Type B pancreatic cell (in vitro differentiated cells): ENCODE measurements at regions not wholly inside any gene's neighbourhood (a gene's known extent, or its start where the extent isn't known, plus 50 kb on each side); places are given as distances from the start of the nearest gene placed in this dataset.

ENCODE experiments used
- DNase-seq: peaks from one replicate; pipeline ENCODE4 v3.0.0; 2021; ENCODE audit warnings: mixed read lengths; ENCODE audit not compliant: unreplicated experiment; ENCODE audit errors: extremely low spot score
- H3K27ac Mint-ChIP-seq: 2 replicates; pipeline ENCODE4 v1.8.0; 2021; ENCODE audit warnings: mild to moderate bottlenecking, mixed read lengths
- H3K27me3 Mint-ChIP-seq: 2 replicates; pipeline ENCODE4 v1.8.0; 2021; ENCODE audit warnings: mixed read lengths
- H3K36me3 Mint-ChIP-seq: 2 replicates; pipeline ENCODE4 v1.8.0; 2021; ENCODE audit warnings: mixed read lengths
- H3K4me1 Mint-ChIP-seq: one replicate; pipeline ENCODE4 v1.8.0; 2021; ENCODE audit warnings: mixed read lengths; ENCODE audit not compliant: unreplicated experiment
- H3K4me3 Mint-ChIP-seq: 2 replicates; pipeline ENCODE4 v1.8.0; 2021; ENCODE audit warnings: mild to moderate bottlenecking, mixed read lengths
- H3K9me3 Mint-ChIP-seq: 2 replicates; pipeline ENCODE4 v1.8.0; 2021; ENCODE audit warnings: mixed read lengths
- TF ChIP-seq, protein P1 (sequence below): fragments of 200-600 bp; sonication (generic); conservative IDR thresholded peaks from 2 replicates; pipeline ENCODE4 v1.5.0; 2021; ENCODE audit warnings: antibody characterized with exemption, mild to moderate bottlenecking

DNA sequence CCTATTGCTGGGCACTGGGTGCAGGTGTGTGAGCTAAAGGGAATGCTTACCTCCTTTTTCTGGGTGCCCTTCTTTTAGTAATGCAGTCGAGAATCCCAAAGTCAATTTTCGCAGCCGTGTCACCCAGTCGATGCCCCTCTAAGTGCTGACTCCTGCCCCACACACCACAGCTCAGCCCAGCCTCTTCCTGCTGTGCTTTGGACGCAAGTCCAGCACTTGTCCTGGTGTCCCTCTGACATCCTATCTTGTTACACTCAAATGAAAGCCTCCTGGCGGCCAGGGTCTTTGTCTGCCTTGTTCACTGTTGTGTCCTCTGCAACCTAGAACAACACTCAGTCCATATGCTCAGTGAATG is 58.5 kb upstream of the RUNX3 start:
- Mint-ChIP-seq H3K27me3 (peaks cover 25% of the 10 kb centered on the region), H3K4me3 (no peak overlapping the region), H3K27ac (no peak overlapping the region), H3K4me1 (peaks cover 4% of the 10 kb centered on the region), H3K36me3 (no peaks in the 10 kb centered on the region), H3K9me3 (no peaks in the 10 kb centered on the region)
- TF ChIP-seq, protein P1, sequence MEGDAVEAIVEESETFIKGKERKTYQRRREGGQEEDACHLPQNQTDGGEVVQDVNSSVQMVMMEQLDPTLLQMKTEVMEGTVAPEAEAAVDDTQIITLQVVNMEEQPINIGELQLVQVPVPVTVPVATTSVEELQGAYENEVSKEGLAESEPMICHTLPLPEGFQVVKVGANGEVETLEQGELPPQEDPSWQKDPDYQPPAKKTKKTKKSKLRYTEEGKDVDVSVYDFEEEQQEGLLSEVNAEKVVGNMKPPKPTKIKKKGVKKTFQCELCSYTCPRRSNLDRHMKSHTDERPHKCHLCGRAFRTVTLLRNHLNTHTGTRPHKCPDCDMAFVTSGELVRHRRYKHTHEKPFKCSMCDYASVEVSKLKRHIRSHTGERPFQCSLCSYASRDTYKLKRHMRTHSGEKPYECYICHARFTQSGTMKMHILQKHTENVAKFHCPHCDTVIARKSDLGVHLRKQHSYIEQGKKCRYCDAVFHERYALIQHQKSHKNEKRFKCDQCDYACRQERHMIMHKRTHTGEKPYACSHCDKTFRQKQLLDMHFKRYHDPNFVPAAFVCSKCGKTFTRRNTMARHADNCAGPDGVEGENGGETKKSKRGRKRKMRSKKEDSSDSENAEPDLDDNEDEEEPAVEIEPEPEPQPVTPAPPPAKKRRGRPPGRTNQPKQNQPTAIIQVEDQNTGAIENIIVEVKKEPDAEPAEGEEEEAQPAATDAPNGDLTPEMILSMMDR = no peak
- no peak for DNase-seq

DNA sequence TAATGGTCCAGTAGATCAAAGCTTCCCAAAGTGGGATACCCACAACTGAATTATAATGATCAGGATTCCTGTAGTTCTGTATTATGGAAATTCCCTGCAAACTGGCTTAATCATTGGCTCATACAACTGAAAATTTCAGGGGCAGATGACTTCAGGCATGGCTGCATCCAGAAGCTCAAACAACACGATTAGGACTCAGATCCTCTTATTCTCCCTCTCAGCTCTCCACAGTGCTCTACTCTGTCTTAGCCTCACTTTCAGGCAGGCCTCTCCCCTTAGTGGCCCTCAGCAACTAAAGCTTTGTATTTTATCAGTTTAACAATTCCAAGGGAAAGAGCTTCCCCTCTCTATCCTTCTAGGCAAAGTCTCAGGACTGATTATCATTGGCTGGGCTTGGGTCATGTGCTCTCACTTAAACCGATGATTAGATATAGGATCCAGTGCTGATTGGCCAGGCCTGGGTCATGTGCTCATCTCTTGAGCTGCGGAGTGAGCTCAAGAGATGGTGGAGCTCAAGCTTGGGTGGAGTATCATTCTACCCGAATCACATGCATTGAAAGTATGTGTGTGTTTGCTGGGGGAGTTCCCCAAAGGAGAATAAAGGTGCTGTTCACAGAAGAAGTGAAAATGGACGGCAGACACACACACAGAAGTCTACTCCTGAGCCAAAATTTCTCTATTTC is 57.9 kb upstream of the RUNX3 start:
- no peak for DNase-seq
- peaks cover 4% of the 10 kb centered on the region for H3K4me1 Mint-ChIP-seq
- TF ChIP-seq, protein P1 = no peak
- no peak overlapping the region for H3K27ac Mint-ChIP-seq
- H3K4me3 Mint-ChIP-seq = no peak overlapping the region
- peaks cover 25% of the 10 kb centered on the region for H3K27me3 Mint-ChIP-seq
- H3K36me3 Mint-ChIP-seq = no peaks in the 10 kb centered on the region
- H3K9me3 Mint-ChIP-seq = no peaks in the 10 kb centered on the region

DNA sequence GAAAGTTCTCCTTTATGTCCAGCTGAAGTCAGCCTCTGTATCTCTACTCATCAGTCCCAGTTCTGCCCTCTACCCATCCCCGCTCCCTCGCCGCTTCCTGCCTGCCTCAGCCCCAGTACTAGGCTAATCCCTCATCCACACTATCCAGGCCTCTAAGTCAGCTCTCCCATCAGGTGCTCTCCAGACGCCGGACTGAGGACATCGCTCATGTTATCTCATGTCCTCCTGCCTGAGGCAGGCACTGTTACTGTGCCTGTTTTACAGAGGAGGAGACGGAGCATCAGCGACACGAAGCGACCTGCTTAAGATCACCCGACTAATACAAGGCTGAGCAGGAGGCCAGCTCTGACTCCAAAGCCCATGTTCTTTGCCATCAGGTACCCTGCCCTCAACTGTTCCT is 57.3 kb upstream of the RUNX3 start:
- Mint-ChIP-seq H3K36me3 (no peaks in the 10 kb centered on the region), H3K4me3 (no peak overlapping the region), H3K4me1 (peaks cover 4% of the 10 kb centered on the region), H3K9me3 (no peaks in the 10 kb centered on the region), H3K27ac (no peak overlapping the region), H3K27me3 (peaks cover 24% of the 10 kb centered on the region)
- DNase-seq = no peak
- TF ChIP-seq, protein P1 = no peak

DNA sequence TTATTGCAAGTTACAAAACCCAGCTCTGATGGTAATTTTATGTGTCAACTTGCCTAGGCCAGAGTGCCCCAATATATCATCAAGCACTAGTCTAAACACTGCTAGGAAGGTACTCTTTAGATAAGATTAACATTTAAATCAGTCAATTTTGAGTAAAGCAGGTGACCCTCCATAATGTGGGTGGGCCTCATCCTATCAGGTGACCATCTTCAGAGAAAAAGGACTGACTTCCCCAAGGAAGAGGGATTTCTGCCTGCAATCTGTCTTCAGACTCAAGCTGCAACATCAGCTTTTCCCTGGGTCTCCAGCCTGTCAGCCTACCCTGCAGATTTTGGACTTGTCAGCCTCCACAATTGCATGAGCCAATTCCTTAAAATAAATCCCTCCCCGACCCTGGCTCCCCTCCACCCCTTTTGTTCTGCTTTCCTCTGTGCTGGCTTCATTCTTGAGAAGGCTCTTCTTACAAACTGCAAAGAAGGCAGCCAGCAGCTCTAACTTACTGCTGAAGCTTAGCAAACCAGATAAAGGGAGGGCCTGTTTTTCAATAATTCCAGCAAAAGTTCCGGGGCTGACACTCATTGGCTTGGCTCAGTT is 56.4 kb upstream of the RUNX3 start:
- H3K4me3 Mint-ChIP-seq = no peak overlapping the region
- H3K27ac Mint-ChIP-seq = no peak overlapping the region
- H3K4me1 Mint-ChIP-seq = peaks cover 4% of the 10 kb centered on the region
- TF ChIP-seq, protein P1 = no peak
- H3K36me3 Mint-ChIP-seq = no peaks in the 10 kb centered on the region
- H3K9me3 Mint-ChIP-seq = no peaks in the 10 kb centered on the region
- peaks cover 19% of the 10 kb centered on the region for H3K27me3 Mint-ChIP-seq
- DNase-seq = no peak

DNA sequence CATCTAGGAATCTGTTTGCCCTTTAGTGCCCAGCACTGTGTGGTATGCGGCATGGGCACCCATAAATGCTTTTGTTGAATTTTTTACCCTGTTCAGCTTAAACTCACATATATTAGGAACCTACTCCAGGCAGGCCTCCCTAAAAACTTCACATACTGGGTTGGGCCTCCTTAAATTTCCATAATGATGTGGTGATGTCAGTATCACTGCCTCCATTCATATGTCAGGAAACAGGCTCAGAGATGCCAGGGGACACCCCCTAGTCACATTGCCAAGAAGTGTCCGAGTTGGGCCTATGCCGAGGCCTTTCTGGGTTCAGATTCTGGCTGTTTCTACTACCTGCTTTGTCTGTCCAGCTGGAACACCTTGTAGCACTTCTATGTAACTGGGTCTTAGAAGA is 55.7 kb upstream of the RUNX3 start:
- Mint-ChIP-seq H3K36me3 (no peaks in the 10 kb centered on the region), H3K27me3 (peaks cover 16% of the 10 kb centered on the region), H3K9me3 (no peaks in the 10 kb centered on the region), H3K4me1 (peaks cover 4% of the 10 kb centered on the region), H3K4me3 (no peak overlapping the region), H3K27ac (peak overlapping the region; percentile 6)
- no peak for DNase-seq
- TF ChIP-seq, protein P1 = no peak
